ENCODE measurements at regions not wholly inside any gene's neighbourhood (a gene's known extent, or its start where the extent isn't known, plus 50 kb on each side); places are given as distances from the start of the nearest gene placed in this dataset.

- TF ChIP-seq CTCF (conservative IDR thresholded peaks at IDR 0.05; ENCODE audit: low read depth, low read length): peak; percentile 85
- TF ChIP-seq EZH2phosphoT487 (IDR thresholded peaks at IDR 0.05; ENCODE audit: borderline replicate concordance, low read length): no peak
These were observed 468.3 kb downstream of the AACS start for GRCh38 chr12:125533434-125534029.

Measured in PC-3 (cell line).